LNCAP (cell line): ENCODE measurements at regions not wholly inside any gene's neighbourhood (a gene's known extent, or its start where the extent isn't known, plus 50 kb on each side); places are given as distances from the start of the nearest gene placed in this dataset.

Experiments used
- TF ChIP-seq, protein P1 (sequence below): fragments of 450-650 bp; IDR thresholded peaks from 2 replicates; pipeline ENCODE4 v1.5.1; 2017; ENCODE audit warnings: mild to moderate bottlenecking

GRCh38 chr20:6679086-6679485 lies 88.4 kb upstream of the BMP2 start:
- TF ChIP-seq, protein P1, sequence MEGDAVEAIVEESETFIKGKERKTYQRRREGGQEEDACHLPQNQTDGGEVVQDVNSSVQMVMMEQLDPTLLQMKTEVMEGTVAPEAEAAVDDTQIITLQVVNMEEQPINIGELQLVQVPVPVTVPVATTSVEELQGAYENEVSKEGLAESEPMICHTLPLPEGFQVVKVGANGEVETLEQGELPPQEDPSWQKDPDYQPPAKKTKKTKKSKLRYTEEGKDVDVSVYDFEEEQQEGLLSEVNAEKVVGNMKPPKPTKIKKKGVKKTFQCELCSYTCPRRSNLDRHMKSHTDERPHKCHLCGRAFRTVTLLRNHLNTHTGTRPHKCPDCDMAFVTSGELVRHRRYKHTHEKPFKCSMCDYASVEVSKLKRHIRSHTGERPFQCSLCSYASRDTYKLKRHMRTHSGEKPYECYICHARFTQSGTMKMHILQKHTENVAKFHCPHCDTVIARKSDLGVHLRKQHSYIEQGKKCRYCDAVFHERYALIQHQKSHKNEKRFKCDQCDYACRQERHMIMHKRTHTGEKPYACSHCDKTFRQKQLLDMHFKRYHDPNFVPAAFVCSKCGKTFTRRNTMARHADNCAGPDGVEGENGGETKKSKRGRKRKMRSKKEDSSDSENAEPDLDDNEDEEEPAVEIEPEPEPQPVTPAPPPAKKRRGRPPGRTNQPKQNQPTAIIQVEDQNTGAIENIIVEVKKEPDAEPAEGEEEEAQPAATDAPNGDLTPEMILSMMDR, result no peak

- TF ChIP-seq, protein P1, result no peak
These were observed 89.4 kb upstream of the BMP2 start for GRCh38 chr20:6678101-6678500.

DNA sequence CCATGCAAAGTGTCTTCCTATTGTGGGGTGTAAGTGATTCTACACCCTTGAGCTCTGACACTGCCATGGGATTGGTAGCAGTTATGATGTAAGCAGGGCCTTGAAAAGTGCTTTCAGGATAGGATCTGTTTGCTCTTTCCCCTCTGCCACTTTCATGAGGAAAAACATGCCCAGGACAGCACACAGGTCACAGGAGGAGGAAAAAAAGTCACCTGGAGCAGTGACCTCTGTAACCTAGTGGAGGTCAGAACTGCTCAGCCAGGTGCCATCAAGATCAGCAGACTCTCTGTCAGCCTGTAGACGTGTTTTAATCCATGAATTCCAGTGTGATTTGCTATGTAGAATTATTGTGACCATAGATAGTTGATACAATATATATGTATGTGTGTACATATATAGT lies 92.7 kb upstream of the BMP2 start:
- TF ChIP-seq, protein P1, result no peak

GRCh38 chr20:6673071-6673470 lies 94.4 kb upstream of the BMP2 start:
- TF ChIP-seq, protein P1, result no peak

DNA sequence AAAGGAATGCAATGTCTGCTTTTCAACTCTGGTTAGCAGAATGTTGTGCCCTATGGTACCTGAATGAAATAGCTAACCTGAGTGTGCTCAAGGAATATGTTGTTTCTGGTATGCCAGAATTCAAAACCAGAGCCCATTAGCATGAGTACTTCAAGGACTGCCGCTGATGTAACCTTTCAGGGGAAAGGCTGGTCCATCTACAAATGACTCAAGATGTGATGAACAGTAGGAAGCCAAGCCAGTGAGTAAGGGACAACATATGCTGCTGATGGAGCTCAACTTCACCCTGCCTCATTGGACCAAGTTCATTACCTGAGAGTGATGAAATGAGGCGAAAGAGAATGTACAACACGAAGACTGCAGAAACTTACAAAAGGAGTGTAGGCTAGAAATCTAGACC lies 95.7 kb upstream of the BMP2 start:
- TF ChIP-seq, protein P1, result no peak

- TF ChIP-seq, protein P1, result no peak
These were observed 98.9 kb upstream of the BMP2 start for GRCh38 chr20:6668546-6668945.

GRCh38 chr20:6665621-6666355 lies 101.7 kb upstream of the BMP2 start:
- TF ChIP-seq, protein P1, result no peak

DNA sequence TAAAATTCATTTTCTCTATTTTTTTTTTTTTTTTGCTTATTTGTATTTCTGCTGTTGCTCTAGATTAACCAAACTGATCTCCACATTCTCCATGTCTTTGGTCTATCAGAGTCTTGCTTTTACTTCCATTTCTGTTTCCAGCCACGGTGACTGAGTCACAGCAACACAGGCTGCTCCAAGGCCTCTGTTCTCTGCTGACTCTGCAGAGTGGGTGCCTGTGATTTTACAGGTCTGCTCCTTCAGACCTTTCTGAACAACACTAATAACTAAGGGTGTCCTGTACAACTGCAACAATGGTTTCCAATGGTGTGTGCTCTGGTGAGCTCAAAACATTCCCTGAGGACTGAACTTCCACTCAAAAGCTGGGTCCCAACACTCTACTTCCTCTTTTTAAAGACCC lies 102.3 kb upstream of the BMP2 start:
- TF ChIP-seq, protein P1, result no peak
